HL-60 (cell line): ENCODE measurements at regions not wholly inside any gene's neighbourhood (a gene's known extent, or its start where the extent isn't known, plus 50 kb on each side); places are given as distances from the start of the nearest gene placed in this dataset.

Experiments
- GABPA ChIP-seq: IDR thresholded peaks from 2 replicates; pipeline ENCODE4 v1.6.1; 2012; ENCODE audit warnings: low read depth
- POLR2AphosphoS5 ChIP-seq: IDR thresholded peaks from 2 replicates; pipeline ENCODE4 v1.6.1; 2012; ENCODE audit warnings: low read depth
- SPI1 ChIP-seq: IDR thresholded peaks from 2 replicates; pipeline ENCODE4 v1.6.1; 2012; ENCODE audit warnings: low read depth, mild to moderate bottlenecking, borderline replicate concordance
- TF ChIP-seq, protein P1 (sequence below): IDR thresholded peaks from one replicate; pipeline ENCODE4 v1.5.1; 2011; ENCODE audit warnings: low read length, control low read depth, inconsistent platforms; ENCODE audit not compliant: insufficient read depth
- TF ChIP-seq, protein P2 (sequence below): IDR thresholded peaks from 2 replicates; pipeline ENCODE4 v1.6.1; 2012; ENCODE audit warnings: low read depth; ENCODE audit not compliant: insufficient replicate concordance

DNA sequence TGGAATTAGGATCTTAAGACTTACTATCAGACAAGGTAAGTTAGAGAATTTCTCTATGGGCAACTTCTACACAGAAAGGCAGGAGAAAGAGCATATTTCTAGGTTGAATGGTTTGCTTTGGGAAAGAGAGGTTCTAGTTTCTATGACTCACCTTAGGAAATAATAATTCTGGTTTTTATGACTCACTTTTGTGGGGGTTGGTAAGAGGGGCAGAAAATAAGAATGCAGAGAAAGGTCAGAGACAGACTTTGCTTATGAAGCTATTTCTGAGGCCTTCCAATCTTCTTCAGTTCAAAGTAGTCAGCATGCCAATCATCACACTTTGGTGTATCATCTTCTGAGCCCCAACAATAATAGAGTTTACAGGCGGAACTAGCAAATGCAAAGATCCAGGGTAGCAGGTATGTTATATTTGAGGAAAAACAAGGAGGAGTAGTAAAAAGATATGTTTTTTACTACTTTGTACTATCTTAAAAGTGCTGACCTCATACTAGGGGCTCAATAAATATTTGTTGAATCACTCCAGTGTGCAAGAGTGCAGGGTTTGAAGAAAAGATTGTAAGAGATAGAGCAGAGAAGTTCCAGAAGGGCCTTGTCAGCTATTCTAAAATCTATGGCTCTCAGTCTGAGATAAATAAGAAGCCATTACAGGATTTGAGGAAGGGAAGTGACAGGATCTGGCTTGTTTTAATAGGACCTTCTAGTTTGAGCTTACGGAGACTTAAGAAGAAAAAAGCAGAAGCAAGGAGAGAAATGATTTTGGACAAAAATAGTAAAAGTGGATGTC, 56.7 kb upstream of the LRFN5 start:
- TF ChIP-seq, protein P1, sequence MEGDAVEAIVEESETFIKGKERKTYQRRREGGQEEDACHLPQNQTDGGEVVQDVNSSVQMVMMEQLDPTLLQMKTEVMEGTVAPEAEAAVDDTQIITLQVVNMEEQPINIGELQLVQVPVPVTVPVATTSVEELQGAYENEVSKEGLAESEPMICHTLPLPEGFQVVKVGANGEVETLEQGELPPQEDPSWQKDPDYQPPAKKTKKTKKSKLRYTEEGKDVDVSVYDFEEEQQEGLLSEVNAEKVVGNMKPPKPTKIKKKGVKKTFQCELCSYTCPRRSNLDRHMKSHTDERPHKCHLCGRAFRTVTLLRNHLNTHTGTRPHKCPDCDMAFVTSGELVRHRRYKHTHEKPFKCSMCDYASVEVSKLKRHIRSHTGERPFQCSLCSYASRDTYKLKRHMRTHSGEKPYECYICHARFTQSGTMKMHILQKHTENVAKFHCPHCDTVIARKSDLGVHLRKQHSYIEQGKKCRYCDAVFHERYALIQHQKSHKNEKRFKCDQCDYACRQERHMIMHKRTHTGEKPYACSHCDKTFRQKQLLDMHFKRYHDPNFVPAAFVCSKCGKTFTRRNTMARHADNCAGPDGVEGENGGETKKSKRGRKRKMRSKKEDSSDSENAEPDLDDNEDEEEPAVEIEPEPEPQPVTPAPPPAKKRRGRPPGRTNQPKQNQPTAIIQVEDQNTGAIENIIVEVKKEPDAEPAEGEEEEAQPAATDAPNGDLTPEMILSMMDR = no peak
- no peak for TF ChIP-seq POLR2AphosphoS5
- TF ChIP-seq, protein P2, sequence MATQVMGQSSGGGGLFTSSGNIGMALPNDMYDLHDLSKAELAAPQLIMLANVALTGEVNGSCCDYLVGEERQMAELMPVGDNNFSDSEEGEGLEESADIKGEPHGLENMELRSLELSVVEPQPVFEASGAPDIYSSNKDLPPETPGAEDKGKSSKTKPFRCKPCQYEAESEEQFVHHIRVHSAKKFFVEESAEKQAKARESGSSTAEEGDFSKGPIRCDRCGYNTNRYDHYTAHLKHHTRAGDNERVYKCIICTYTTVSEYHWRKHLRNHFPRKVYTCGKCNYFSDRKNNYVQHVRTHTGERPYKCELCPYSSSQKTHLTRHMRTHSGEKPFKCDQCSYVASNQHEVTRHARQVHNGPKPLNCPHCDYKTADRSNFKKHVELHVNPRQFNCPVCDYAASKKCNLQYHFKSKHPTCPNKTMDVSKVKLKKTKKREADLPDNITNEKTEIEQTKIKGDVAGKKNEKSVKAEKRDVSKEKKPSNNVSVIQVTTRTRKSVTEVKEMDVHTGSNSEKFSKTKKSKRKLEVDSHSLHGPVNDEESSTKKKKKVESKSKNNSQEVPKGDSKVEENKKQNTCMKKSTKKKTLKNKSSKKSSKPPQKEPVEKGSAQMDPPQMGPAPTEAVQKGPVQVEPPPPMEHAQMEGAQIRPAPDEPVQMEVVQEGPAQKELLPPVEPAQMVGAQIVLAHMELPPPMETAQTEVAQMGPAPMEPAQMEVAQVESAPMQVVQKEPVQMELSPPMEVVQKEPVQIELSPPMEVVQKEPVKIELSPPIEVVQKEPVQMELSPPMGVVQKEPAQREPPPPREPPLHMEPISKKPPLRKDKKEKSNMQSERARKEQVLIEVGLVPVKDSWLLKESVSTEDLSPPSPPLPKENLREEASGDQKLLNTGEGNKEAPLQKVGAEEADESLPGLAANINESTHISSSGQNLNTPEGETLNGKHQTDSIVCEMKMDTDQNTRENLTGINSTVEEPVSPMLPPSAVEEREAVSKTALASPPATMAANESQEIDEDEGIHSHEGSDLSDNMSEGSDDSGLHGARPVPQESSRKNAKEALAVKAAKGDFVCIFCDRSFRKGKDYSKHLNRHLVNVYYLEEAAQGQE = no peak
- TF ChIP-seq GABPA = no peak
- TF ChIP-seq SPI1 = no peak
